ENCODE measurements at regions not wholly inside any gene's neighbourhood (a gene's known extent, or its start where the extent isn't known, plus 50 kb on each side); places are given as distances from the start of the nearest gene placed in this dataset.

- TF ChIP-seq EZH2 (optimal IDR thresholded peaks at IDR 0.05; ENCODE audit: low read depth, low read length) = no peak
- no peak for TF ChIP-seq CTCF (IDR thresholded peaks at IDR 0.05; ENCODE audit: low read length)
- no peak for TF ChIP-seq EZH2phosphoT487 (IDR thresholded peaks at IDR 0.05; ENCODE audit: low read length)
These were observed 108.8 kb upstream of the RPL38 start for GRCh38 chr17:74094651-74095050.

Measured in MM.1S (cell line).